WTC11 (cell line): ENCODE measurements at regions not wholly inside any gene's neighbourhood (a gene's known extent, or its start where the extent isn't known, plus 50 kb on each side); places are given as distances from the start of the nearest gene placed in this dataset.

Experiments
- ATAC-seq: fragments of 200-7000 bp; cut with Tn5 transposase; 2 replicates; pipeline ENCODE4 v1.10.0; 2021; ENCODE audit warnings: mild to moderate bottlenecking, moderate library complexity
- CTCF ChIA-PET: fragments of 300-600 bp; sonication (Branson Sonifier 250); formaldehyde crosslinking; loops from one replicate; lab custom pipeline; 2021; ENCODE audit warnings: antibody characterized with exemption; lab: Charles Lee
- POLR2A ChIA-PET: fragments of 350-600 bp; sonication (Branson Sonifier 250); formaldehyde crosslinking; loops from one replicate; lab custom pipeline; 2021; ENCODE audit warnings: antibody characterized with exemption; lab: Charles Lee
- DNase-seq: peaks from one replicate; pipeline ENCODE4 v3.0.0; 2021; ENCODE audit warnings: low spot score
- H3K27ac Mint-ChIP-seq: 2 replicates; pipeline ENCODE4 v1.8.0; 2021; ENCODE audit warnings: mixed read lengths
- H3K27me3 Mint-ChIP-seq: 2 replicates; pipeline ENCODE4 v1.8.0; 2021; ENCODE audit warnings: low read depth, mild to moderate bottlenecking, moderate library complexity, mixed read lengths
- H3K36me3 Mint-ChIP-seq: 2 replicates; pipeline ENCODE4 v1.8.0; 2021; ENCODE audit warnings: mixed read lengths
- H3K4me1 Mint-ChIP-seq: 2 replicates; pipeline ENCODE4 v1.8.0; 2022; ENCODE audit warnings: mixed read lengths
- H3K4me3 Mint-ChIP-seq: 2 replicates; pipeline ENCODE4 v1.8.0; 2021; ENCODE audit warnings: mild to moderate bottlenecking, moderate library complexity, mixed read lengths
- H3K9me3 Mint-ChIP-seq: 2 replicates; pipeline ENCODE4 v1.8.0; 2021; ENCODE audit warnings: mixed read lengths
- ELF4 ChIP-seq: sonication (generic); formaldehyde crosslinking; IDR thresholded peaks from 2 replicates; pipeline ENCODE4 v1.8.1; 2022; ENCODE audit warnings: low read depth, mild to moderate bottlenecking, moderate library complexity, missing genetic modification reagents
- EMX1 ChIP-seq: fragments of 250-450 bp; sonication (Bioruptor Pico); IDR thresholded peaks from 2 replicates; pipeline ENCODE4 v1.8.0; 2021; ENCODE audit warnings: mild to moderate bottlenecking
- ETV6 ChIP-seq: sonication (generic); formaldehyde crosslinking; IDR thresholded peaks from 2 replicates; pipeline ENCODE4 v1.8.1; 2022; ENCODE audit warnings: mild to moderate bottlenecking, missing genetic modification reagents
- FOXJ3 ChIP-seq: sonication (generic); formaldehyde crosslinking; IDR thresholded peaks from 2 replicates; pipeline ENCODE4 v1.9.0; 2021; ENCODE audit warnings: missing genetic modification reagents, mild to moderate bottlenecking, borderline replicate concordance
- HMGA2 ChIP-seq: fragments of 250-450 bp; sonication (Bioruptor Pico); IDR thresholded peaks from 2 replicates; pipeline ENCODE4 v1.4.0; 2021; ENCODE audit warnings: mild to moderate bottlenecking, moderate library complexity
- IRF2 ChIP-seq: sonication (generic); formaldehyde crosslinking; IDR thresholded peaks from 2 replicates; pipeline ENCODE4 v1.8.0; 2022; ENCODE audit warnings: low read depth, missing genetic modification reagents, borderline replicate concordance
- KAT7 ChIP-seq: sonication (generic); formaldehyde crosslinking; IDR thresholded peaks from 2 replicates; pipeline ENCODE4 v1.8.1; 2023; ENCODE audit warnings: missing genetic modification reagents, mild to moderate bottlenecking, borderline replicate concordance
- RORB ChIP-seq: fragments of 250-450 bp; sonication (Bioruptor Pico); IDR thresholded peaks from 2 replicates; pipeline ENCODE4 v1.9.0; 2021; ENCODE audit warnings: mild to moderate bottlenecking
- ZNF416 ChIP-seq: fragments of 250-450 bp; sonication (Bioruptor Pico); IDR thresholded peaks from 2 replicates; pipeline ENCODE4 v1.9.0; 2021; ENCODE audit warnings: mild to moderate bottlenecking, inconsistent platforms
- TF ChIP-seq, protein P1 (sequence below): sonication (generic); formaldehyde crosslinking; IDR thresholded peaks from 2 replicates; pipeline ENCODE4 v1.8.1; 2023; ENCODE audit warnings: mild to moderate bottlenecking, missing genetic modification reagents, moderate library complexity
- TF ChIP-seq, protein P2 (sequence below): sonication (generic); formaldehyde crosslinking; IDR thresholded peaks from 2 replicates; pipeline ENCODE4 v1.8.1; 2022; ENCODE audit warnings: mild to moderate bottlenecking, missing genetic modification reagents, moderate library complexity, borderline replicate concordance
- TF ChIP-seq, protein P3 (sequence below): sonication (generic); formaldehyde crosslinking; IDR thresholded peaks from 2 replicates; pipeline ENCODE4 v1.8.0; 2022; ENCODE audit warnings: missing genetic modification reagents
- TF ChIP-seq, protein P4 (sequence below): sonication (generic); formaldehyde crosslinking; IDR thresholded peaks from 2 replicates; pipeline ENCODE4 v1.8.0; 2022; ENCODE audit warnings: mild to moderate bottlenecking, missing genetic modification reagents
- TF ChIP-seq, protein P5 (sequence below): fragments of 250-450 bp; sonication (Bioruptor Pico); IDR thresholded peaks from 2 replicates; pipeline ENCODE4 v1.9.0; 2021; ENCODE audit warnings: mild to moderate bottlenecking
- TF ChIP-seq, protein P6 (sequence below): sonication (generic); formaldehyde crosslinking; IDR thresholded peaks from 2 replicates; pipeline ENCODE4 v1.8.1; 2022; ENCODE audit warnings: mild to moderate bottlenecking, moderate library complexity, missing genetic modification reagents

DNA sequence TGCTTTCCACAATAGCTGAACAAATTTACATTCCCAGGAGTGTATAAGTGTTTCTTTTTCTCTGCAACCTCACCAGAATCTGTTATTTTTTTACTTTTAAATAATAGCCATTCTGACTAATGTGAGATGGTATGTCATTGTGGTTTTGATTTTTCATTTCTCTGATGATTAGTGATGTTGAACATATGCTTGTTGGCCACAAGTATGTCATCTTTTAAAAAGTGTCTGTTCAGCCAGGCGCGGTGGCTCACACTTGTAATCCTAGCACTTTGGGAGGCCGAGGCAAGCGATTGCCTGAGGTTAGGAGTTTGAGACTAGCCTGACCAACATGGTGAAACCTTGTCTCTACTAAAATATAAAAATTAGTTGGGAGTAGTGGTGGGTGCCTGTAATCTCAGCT lies 619.3 kb downstream of the SI start:
- CTCF ChIA-PET: no interaction called here
- H3K4me3 Mint-ChIP-seq: no peak overlapping the region
- no peak for ATAC-seq

DNA sequence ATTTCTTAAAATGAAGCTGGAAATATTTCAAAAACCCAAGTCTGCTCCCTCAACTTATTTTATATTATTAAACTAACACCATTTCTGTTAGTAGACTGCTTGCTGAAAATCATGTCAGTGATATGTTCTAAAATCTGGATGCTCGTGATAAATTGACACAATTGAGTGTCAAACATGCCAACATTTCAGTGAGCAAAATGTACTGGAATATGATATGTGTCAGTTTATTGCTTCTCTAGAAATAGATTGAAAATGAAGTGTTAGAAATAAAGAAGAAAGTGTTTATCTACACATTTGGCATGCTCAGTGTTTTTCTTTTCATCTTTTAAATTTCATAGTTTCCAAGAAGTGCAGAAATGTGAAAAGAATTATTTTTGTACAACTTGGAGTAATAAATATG lies 624.6 kb downstream of the SI start:
- POLR2A ChIA-PET: no interaction called here
- no peak for ATAC-seq
- Mint-ChIP-seq H3K9me3 (peaks cover 11% of the 10 kb centered on the region), H3K4me1 (peaks cover 14% of the 10 kb centered on the region), H3K27ac (no peak overlapping the region), H3K36me3 (peaks cover 3% of the 10 kb centered on the region; the same call in 1 of the 2 replicates), H3K4me3 (no peak overlapping the region), H3K27me3 (no peaks in the 10 kb centered on the region)
- CTCF ChIA-PET: no interaction called here
- no peak for DNase-seq
- TF ChIP-seq, protein P1, sequence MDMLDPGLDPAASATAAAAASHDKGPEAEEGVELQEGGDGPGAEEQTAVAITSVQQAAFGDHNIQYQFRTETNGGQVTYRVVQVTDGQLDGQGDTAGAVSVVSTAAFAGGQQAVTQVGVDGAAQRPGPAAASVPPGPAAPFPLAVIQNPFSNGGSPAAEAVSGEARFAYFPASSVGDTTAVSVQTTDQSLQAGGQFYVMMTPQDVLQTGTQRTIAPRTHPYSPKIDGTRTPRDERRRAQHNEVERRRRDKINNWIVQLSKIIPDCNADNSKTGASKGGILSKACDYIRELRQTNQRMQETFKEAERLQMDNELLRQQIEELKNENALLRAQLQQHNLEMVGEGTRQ (CRISPR knock-in tag): no peak
- TF ChIP-seq, protein P2, sequence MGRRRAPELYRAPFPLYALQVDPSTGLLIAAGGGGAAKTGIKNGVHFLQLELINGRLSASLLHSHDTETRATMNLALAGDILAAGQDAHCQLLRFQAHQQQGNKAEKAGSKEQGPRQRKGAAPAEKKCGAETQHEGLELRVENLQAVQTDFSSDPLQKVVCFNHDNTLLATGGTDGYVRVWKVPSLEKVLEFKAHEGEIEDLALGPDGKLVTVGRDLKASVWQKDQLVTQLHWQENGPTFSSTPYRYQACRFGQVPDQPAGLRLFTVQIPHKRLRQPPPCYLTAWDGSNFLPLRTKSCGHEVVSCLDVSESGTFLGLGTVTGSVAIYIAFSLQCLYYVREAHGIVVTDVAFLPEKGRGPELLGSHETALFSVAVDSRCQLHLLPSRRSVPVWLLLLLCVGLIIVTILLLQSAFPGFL (CRISPR knock-in tag): no peak
- no peak for TF ChIP-seq KAT7 (CRISPR knock-in tag)
- TF ChIP-seq, protein P3, sequence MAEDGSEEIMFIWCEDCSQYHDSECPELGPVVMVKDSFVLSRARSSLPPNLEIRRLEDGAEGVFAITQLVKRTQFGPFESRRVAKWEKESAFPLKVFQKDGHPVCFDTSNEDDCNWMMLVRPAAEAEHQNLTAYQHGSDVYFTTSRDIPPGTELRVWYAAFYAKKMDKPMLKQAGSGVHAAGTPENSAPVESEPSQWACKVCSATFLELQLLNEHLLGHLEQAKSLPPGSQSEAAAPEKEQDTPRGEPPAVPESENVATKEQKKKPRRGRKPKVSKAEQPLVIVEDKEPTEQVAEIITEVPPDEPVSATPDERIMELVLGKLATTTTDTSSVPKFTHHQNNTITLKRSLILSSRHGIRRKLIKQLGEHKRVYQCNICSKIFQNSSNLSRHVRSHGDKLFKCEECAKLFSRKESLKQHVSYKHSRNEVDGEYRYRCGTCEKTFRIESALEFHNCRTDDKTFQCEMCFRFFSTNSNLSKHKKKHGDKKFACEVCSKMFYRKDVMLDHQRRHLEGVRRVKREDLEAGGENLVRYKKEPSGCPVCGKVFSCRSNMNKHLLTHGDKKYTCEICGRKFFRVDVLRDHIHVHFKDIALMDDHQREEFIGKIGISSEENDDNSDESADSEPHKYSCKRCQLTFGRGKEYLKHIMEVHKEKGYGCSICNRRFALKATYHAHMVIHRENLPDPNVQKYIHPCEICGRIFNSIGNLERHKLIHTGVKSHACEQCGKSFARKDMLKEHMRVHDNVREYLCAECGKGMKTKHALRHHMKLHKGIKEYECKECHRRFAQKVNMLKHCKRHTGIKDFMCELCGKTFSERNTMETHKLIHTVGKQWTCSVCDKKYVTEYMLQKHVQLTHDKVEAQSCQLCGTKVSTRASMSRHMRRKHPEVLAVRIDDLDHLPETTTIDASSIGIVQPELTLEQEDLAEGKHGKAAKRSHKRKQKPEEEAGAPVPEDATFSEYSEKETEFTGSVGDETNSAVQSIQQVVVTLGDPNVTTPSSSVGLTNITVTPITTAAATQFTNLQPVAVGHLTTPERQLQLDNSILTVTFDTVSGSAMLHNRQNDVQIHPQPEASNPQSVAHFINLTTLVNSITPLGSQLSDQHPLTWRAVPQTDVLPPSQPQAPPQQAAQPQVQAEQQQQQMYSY (CRISPR knock-in tag): no peak
- TF ChIP-seq, protein P4, sequence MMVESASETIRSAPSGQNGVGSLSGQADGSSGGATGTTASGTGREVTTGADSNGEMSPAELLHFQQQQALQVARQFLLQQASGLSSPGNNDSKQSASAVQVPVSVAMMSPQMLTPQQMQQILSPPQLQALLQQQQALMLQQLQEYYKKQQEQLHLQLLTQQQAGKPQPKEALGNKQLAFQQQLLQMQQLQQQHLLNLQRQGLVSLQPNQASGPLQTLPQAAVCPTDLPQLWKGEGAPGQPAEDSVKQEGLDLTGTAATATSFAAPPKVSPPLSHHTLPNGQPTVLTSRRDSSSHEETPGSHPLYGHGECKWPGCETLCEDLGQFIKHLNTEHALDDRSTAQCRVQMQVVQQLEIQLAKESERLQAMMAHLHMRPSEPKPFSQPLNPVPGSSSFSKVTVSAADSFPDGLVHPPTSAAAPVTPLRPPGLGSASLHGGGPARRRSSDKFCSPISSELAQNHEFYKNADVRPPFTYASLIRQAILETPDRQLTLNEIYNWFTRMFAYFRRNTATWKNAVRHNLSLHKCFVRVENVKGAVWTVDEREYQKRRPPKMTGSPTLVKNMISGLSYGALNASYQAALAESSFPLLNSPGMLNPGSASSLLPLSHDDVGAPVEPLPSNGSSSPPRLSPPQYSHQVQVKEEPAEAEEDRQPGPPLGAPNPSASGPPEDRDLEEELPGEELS (CRISPR knock-in tag): no peak
- TF ChIP-seq EMX1 (CRISPR knock-in tag): no peak
- no peak for TF ChIP-seq ZNF416 (CRISPR knock-in tag)
- no peak for TF ChIP-seq FOXJ3 (CRISPR knock-in tag)
- TF ChIP-seq, protein P5, sequence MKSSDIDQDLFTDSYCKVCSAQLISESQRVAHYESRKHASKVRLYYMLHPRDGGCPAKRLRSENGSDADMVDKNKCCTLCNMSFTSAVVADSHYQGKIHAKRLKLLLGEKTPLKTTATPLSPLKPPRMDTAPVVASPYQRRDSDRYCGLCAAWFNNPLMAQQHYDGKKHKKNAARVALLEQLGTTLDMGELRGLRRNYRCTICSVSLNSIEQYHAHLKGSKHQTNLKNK (CRISPR knock-in tag): no peak
- no peak for TF ChIP-seq ELF4 (CRISPR knock-in tag)
- no peak for TF ChIP-seq ETV6 (CRISPR knock-in tag)

More for the DNA sequence above, 619.3 kb downstream of the SI start:
- Mint-ChIP-seq H3K4me1 (peaks cover 12% of the 10 kb centered on the region), H3K9me3 (no peaks in the 10 kb centered on the region), H3K27me3 (no peaks in the 10 kb centered on the region), H3K27ac (no peak overlapping the region)
- POLR2A ChIA-PET: no interaction called here
- DNase-seq: no peak
- TF ChIP-seq HMGA2 (CRISPR knock-in tag) (no peak), RORB (CRISPR knock-in tag) (no peak), ETV6 (CRISPR knock-in tag) (no peak), IRF2 (CRISPR knock-in tag) (no peak)
- TF ChIP-seq, protein P6, sequence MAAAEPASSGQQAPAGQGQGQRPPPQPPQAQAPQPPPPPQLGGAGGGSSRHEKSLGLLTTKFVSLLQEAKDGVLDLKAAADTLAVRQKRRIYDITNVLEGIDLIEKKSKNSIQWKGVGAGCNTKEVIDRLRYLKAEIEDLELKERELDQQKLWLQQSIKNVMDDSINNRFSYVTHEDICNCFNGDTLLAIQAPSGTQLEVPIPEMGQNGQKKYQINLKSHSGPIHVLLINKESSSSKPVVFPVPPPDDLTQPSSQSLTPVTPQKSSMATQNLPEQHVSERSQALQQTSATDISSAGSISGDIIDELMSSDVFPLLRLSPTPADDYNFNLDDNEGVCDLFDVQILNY (CRISPR knock-in tag): no peak
- TF ChIP-seq, all 79 proteins: peak for 0
- no peaks in the 10 kb centered on the region for H3K36me3 Mint-ChIP-seq
